HG03432 (cell line): ENCODE measurements at regions not wholly inside any gene's neighbourhood (a gene's known extent, or its start where the extent isn't known, plus 50 kb on each side); places are given as distances from the start of the nearest gene placed in this dataset.
"Not testable (repeated sequence)": the region's sequence is repeated elsewhere in the genome, so short reads cannot be mapped to it uniquely, and the experiment has no call there.

Experiments
- ATAC-seq: cut with Tn5 transposase; IDR thresholded peaks from one replicate; pipeline ENCODE4 v1.9.1; 2021; ENCODE audit warnings: mild to moderate bottlenecking, moderate library complexity; ENCODE audit not compliant: unreplicated experiment

DNA sequence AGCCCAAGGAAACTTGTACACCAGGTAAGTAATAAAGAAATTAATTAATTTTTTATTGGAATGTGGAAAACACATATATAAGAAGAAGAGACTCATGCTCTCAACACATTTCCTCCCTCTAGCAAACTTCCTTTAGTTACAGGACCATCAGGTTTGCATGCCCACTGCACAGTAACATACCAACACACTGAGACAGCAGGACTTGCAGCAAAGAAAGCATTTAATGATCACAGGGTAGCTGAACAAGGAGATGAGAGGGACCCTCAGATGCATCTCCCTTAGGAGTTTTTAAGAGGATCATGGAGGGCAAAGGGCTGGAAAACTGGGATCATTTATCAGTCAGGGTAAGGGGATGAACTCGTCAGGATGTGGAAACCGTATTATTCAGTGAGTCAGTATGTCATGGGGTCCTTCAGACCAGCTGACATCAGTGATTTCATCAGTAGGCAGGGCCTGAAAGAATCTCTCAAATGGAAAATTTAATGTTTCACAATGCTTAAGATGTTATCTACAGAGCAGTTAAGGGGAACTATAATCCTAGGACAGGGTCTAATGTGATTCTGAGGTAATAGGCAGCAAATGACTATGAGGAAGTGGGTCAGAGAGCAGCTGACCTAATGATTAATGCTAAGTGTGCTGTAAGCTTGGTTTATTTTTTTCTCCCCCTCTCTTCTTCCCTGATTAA is 193.8 kb upstream of the RND3 start:
- no peak for ATAC-seq

GRCh38 chr2:150679456-150680120 is 192.1 kb upstream of the RND3 start:
- no peak for ATAC-seq

- ATAC-seq, result no peak
Measured at GRCh38 chr2:150677551-150677950, 190.1 kb upstream of the RND3 start.

DNA sequence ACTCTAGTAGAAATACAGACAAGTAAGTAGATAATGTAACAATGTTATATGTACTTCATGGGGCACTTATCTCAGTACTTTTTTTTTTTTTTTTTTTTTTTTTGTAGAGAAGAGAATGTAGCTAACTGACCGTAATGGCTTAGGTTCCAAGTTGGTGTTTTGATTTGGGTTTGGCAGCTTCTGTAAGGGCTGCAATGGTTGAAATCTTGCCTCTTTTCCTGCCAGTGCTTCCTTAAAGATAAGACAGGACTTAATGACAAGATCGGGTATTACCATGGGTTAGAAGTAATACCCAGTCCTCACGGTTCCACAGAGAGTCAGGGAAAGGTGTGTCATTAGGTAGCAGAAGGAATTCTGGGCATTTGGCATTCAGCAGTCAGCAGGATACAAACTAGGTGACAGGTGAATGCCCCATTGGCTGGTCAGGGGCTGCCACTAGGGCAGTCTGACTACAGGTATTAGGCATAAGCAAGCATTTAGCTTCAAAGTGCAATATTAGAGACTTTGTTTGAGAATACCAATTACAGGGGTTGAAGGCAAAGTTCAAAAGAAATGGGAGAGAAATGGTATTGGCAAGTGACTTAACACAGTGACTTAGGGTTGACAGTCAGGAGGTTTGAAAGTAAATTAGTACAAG is 189.4 kb upstream of the RND3 start:
- ATAC-seq, result no peak

DNA sequence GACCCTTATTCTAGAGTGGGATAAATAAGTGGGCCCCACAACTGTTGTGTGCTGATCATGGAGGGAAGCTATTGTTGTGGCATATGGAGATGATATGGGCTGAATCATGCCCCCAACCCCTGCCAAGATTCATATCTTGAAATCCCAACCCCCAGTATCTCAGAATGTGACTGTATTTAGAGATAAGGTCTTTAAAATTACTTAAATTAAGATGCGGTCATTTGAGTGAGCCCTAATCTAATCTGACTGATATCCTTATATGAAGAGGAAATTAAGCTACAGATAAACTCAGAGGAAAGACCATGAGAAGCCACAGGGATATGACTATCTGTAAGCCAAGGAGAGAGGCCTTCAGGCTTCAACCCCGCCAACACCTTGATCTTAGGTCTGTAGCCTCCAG is 188.3 kb upstream of the RND3 start:
- no peak for ATAC-seq

DNA sequence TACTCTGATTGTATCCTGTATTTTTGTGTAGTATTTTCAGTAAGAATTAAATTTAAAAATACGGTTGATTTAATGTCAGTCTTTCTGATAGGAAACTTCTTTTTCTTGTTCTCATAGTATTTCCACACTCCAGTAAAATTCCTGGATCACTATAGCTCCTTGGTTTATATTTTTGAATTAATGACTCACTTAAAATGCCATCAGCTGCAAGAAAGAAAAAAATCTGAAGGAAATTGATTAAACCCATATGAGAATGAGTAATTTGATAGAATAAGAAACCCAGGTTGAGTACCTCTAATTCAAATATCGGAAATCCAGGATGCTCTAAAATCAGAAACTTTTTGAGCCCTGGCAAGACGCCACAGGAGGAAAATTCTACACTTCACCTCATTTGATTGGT is 186.8 kb upstream of the RND3 start:
- no peak for ATAC-seq

DNA sequence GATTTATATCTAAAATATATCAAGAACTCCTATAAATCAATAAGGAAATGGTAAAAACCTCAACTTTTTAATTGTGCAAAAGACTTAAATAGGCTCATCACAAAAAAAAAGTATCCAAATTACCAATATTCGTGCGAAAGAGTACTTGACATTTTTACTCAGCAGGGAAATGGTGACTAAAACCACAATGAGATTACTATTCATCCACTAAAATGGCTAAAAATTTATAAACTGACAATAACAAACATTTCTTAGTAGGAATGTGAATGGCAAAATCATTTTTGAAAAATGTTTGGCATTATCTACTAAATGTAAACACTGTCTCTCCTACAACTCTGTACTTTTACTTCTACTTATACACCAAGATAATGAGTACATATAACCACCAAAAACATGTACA is 184.8 kb upstream of the RND3 start:
- ATAC-seq, result no peak

DNA sequence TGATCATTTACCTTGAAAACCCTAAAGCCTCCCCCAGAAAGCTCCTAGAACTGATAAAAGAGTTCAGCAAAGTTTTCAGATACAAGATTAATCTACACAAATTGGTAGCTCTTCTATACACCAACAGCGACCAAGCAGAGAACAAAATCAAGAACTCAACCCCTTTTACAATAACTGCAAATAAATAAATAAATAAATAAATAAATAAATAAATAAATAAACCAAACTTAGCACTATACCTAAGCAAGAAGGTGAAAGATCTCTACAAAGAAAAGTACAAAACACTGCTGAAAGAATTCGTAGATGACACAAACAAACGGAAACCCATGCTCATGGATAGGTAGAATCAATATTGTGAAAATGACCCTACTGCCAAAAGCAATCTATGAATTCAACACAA is 182.0 kb upstream of the RND3 start:
- ATAC-seq, result no peak

DNA sequence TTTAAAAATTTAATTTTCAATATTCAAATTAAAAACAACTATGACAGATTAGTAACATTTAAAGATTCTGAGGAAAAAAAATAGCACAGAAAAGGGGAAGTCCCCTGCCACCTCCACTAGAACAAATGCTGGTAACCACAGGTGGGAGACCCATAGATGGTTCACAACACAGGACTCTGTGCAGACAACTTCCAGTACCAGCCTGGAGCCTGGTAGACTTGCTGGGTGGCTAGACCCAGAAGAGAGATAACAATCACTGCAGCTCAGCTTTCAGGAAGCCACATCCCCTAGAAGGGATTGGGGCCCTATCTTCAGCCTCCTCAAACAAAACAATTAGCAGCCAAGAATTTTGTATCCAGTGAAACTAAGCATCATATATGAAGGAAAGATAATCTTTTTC is 179.6 kb upstream of the RND3 start:
- not testable (repeated sequence) for ATAC-seq

GRCh38 chr2:150663143-150663542 is 175.7 kb upstream of the RND3 start:
- ATAC-seq, result no peak

DNA sequence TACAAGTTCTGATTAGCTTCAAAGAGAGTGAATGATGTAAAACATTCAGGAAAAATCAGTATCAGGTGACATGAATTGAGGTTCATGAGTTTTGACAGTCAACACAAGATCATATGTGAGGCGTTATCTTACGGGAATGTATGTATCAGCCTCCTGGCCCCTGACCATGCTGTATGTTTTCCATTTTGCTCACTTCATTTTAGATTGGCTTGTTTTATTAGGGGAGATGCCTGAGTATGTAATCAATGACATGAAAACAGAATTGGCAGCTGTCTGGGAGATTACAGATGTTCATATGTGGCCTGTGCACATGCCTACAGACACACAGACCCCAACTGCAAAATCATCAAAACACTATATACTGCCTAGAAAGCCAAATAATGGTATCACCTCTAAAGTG is 168.5 kb upstream of the RND3 start:
- ATAC-seq, result no peak

- ATAC-seq, result no peak
Measured at GRCh38 chr2:150653351-150653750, 165.9 kb upstream of the RND3 start.

DNA sequence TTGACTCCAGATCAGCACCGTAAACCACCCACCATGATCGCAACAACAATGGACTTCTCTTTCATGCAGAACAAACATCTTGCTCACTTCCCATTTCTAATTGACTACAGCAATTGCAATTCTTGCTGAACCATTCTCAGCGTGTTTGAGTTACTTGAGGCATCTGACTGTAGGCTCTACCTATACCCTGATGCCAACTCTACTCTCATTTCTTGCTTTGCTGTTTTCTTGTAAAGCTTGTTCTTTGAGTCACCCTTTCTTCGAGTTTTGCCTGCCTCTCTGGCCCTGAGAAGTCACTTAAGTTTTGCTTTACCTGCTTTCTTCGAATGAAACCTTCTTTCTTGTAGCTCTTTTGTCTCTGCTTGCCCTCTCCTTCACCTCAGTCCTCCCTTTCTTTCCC is 160.5 kb upstream of the RND3 start:
- ATAC-seq, result no peak

GRCh38 chr2:150646746-150647145 is 159.3 kb upstream of the RND3 start:
- no peak for ATAC-seq

DNA sequence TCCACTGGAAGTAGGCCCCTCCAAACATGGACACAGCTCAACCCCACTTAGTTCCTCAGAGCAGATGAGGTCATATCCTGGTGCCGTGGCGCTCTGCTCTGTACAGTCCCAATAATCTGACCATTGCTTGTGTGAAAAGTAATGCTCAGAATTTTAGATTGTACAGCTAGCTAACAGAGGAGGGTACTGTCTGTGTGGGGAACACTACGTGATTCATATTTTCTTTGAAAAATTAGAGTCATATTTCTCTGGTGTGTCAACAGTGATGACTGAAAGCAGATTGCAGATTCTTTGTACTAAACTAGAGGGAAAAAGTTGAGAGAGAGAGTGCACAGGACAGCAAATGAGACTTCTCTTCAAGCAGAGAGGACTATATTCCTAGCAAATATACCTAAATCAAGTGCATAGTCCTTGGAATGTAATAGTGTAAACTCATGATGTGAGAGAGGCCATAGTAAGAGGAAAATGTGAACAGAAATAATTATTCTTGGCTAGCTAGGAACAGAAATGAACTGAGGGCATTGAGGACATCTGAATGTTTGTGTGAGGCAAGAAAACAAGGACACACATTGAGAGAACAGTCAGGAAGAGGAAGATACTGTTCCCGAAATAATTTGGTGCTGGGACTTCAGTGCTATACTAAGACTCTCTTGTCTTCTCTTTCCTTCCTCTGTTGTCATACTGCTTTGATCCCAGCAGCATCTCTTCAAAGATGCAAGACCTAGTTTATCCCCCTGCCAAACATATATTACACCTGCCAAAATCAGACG is 157.0 kb upstream of the RND3 start:
- ATAC-seq, result no peak

DNA sequence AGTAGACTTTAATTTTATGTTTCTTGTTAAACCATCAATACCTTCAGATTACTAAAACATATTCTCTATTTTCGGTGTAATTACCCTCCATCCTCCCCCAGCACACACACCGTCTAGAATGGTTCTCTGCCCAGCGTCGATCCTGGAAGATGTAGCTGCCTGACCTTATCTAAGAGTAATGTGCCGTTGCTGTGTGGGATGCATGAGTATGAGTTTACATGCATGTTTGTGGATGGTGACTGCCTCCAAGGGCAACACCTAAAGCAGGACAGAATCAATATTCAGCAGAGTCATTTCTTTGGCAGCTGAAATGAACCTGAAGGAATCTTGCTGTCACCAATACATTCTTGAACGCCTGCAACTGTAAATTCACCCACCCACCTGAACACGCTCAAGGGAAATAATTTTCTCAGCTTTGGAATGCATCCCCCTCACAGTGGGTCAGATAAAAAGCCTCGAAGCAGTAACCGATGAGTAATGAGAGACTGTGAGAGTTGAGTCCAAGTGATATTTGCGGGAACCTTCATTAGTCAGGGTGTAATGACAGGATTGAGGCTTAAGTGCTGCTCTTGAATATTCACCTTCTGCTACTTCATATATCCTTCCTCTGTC is 155.8 kb upstream of the RND3 start:
- no peak for ATAC-seq

DNA sequence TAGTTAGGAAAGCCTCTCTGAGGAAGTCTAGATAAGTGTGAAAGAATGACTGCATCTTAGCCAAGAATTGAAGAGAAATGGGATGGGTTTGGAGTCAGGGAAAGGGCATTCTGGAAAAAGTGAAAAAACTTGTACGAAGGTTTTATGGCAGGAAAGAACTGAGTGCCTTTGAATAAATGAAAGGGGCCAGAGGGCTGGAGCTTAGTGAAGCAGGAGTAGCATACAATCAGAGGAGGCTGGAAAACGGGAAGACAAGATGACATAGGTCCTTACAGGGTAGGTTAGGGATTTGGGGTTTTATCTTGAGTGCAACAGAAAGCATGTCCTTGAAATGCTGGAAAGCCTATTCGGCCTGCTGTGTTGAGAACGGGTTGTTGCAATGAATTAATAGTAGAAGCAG is 152.6 kb upstream of the RND3 start:
- no peak for ATAC-seq

DNA sequence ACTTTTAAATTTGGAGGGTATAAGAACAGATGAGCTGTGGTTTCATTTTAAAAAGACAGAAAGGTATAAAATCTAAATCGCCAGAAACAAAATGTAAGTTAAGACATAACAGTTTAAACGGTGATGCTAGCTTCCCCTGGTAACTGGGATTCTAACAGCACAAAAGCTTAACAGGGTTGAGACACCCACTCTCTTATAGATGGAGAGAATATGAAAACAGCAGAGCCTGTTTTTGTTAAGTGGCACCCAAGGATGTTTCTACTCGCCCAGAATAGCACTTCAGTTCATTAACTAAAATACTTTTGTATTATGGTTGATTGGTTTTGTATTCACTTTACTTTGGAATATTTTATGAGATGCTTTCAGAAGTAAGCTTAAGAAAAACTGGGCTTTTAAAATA is 151.9 kb upstream of the RND3 start:
- no peak for ATAC-seq

DNA sequence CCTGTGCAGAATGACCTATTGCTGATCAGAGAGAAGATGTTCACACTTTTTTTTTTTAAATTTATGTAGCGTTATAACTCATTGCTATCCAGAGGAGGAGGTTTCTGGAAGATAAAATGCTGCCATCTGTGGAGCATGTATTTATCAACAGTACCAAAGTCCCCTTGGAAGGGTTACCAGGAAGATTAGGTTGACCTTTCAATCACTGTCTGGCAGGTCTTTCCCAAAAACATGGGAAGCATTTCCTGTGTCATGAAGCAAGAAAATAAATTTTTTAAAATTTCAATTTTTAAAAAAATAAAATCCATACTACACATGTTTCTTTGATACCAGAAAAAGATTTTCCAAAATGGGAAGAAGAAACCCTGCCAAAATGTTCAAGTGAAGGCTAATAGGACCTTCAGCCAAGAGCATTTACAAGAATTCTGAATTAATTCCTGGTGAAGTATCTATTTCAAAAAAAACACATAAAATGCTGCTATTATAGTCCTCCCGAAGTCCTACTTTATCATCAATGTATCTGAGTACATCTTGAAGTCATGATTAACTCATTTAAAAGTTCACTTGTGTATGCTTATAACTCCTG is 143.9 kb upstream of the RND3 start:
- ATAC-seq, result no peak

DNA sequence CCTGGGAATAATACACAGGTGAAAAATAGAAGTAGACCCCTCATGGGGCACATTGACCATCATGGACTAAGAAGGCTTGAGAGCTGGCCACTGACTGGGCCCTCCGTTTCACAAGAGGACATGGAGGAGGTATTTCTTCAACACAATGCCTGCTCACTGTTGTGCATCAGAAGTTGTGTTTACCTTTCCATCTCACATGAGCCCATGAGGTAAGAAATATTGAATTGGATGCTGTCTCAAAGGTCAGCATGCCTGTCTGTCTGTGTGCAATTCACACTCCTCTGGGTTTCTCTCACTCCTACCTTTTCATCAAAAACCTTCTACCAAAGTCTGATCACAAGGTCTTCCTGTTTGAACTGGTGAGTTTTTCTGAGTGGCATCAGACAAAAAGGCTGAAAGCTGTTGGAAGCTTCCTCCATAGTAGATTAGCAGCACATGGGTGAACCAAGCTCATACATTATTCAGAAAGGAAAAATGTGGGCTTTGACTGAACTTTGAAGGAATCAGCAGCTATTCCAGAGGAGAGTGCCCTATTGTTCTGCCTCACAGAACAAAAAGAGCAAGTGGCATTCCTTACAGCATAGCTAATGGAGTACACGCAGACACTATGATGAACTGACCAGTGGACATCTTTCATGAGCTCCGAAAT is 143.2 kb upstream of the RND3 start:
- no peak for ATAC-seq
